ENCODE measurements at regions not wholly inside any gene's neighbourhood (a gene's known extent, or its start where the extent isn't known, plus 50 kb on each side); places are given as distances from the start of the nearest gene placed in this dataset.

DNA sequence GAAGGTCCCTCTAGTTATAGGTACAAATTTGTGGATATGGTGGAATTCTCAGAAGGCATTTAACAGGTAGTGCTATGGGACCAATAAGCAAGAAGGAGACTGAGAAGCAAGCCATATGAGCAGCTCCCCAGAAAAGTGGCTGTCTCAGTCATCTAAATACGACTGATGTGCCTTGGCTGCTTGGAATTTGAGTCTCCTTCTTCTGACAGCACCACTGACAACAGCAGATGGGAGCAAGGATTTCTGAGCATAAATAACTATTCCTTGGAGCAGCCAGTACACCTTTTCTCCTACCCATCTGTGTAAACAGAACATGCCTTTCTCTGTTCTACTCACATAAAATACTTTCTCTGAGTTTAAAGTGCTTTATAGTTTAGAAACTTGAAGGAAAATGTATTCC lies 196.2 kb downstream of the GABRG1 start:
- TF ChIP-seq, protein P1, sequence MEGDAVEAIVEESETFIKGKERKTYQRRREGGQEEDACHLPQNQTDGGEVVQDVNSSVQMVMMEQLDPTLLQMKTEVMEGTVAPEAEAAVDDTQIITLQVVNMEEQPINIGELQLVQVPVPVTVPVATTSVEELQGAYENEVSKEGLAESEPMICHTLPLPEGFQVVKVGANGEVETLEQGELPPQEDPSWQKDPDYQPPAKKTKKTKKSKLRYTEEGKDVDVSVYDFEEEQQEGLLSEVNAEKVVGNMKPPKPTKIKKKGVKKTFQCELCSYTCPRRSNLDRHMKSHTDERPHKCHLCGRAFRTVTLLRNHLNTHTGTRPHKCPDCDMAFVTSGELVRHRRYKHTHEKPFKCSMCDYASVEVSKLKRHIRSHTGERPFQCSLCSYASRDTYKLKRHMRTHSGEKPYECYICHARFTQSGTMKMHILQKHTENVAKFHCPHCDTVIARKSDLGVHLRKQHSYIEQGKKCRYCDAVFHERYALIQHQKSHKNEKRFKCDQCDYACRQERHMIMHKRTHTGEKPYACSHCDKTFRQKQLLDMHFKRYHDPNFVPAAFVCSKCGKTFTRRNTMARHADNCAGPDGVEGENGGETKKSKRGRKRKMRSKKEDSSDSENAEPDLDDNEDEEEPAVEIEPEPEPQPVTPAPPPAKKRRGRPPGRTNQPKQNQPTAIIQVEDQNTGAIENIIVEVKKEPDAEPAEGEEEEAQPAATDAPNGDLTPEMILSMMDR (IDR thresholded peaks at IDR 0.05; ENCODE audit: low read depth, low read length, missing input control) = no peak
- TF ChIP-seq HNF4A (conservative IDR thresholded peaks at IDR 0.05) (no peak), TAF1 (conservative IDR thresholded peaks at IDR 0.05) (no peak), SP1 (IDR thresholded peaks at IDR 0.05) (no peak), GABPA (IDR thresholded peaks at IDR 0.05 in 1 of 2, conservative IDR thresholded peaks at IDR 0.05 in 1 of 2) (no peak)

Data from liver (tissue), 3 donors.